GM21737 (cell line): ENCODE measurements at regions not wholly inside any gene's neighbourhood (a gene's known extent, or its start where the extent isn't known, plus 50 kb on each side); places are given as distances from the start of the nearest gene placed in this dataset.

Source experiments
- ATAC-seq: cut with Tn5 transposase; IDR thresholded peaks from one replicate; pipeline ENCODE4 v1.9.1; 2021; ENCODE audit warnings: mild to moderate bottlenecking, moderate library complexity; ENCODE audit not compliant: unreplicated experiment

DNA sequence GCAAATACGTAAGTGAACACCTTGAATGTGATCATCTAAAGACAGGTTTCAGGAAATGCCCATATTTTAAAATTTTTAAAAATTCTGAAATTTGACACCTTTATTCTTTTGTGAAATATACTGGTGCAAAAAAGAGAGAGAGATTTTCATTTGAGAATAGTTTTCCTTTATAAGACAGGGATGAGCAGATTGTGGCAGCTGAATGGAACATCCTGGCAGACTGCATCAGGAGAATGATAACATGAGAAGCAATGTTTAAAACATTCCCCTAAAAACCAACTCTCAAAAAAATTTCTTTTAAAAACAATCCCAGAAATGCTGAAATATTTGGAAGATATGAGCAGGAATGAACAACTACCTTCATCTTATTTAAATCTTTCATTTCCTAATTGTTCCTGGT is 744.8 kb upstream of the ID2 start:
- ATAC-seq: no peak

DNA sequence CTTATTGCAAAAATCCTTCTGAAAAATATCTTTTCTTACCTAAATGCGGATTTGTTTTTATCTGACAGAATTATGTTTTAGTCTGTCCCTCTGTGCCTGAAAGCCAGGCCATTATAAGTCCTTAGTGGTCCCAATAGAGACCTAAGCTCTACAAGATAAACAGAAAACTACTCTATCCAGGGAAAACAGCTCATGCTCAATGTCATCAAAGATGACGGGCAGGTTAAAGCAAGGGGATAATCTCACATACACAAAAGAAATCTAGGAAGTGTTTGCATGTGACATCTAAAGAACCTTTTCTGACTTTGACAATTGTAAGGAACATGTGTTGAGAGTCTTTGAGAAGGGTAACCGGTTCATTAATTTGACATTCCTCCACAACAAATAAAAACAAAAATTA is 741.1 kb upstream of the ID2 start:
- ATAC-seq: no peak

DNA sequence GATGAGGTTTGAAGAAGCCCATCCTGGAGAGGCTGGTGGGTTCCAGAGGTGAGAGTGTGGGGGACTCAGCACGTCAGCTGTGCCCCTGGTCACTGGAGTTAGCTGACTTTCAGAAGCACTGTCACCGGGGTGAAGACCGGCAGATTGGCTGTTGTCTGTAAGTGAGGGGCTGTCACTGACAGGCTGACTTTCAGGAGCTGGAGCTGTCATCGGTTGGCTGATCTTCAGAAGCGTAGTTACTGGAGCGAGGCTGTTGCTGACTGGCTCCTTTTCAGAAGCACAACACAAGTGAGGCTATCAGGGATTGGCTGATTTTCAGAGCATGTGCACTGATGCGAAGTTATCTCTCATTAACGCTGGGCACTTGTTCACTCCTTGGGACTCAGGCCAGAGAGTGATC is 738.4 kb upstream of the ID2 start:
- ATAC-seq: no peak

DNA sequence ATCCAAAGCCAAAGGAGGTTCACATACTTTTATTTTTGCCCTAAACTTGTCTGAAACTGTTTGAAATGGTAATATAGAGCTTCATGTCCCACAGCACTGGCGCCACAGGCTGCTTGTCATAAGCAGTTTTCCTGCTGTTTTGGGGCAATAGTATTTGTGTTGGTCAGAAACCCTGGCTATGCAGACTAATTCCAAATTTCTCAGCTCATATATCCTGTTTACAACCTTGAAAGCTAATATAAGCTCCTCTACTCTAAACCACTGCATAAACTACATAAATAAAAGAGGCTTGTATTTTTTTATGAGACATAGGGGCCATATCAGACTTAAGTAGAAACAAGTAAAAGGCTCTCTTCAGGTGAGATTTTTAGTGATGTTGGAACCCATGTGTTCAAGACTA is 736.8 kb upstream of the ID2 start:
- no peak for ATAC-seq

DNA sequence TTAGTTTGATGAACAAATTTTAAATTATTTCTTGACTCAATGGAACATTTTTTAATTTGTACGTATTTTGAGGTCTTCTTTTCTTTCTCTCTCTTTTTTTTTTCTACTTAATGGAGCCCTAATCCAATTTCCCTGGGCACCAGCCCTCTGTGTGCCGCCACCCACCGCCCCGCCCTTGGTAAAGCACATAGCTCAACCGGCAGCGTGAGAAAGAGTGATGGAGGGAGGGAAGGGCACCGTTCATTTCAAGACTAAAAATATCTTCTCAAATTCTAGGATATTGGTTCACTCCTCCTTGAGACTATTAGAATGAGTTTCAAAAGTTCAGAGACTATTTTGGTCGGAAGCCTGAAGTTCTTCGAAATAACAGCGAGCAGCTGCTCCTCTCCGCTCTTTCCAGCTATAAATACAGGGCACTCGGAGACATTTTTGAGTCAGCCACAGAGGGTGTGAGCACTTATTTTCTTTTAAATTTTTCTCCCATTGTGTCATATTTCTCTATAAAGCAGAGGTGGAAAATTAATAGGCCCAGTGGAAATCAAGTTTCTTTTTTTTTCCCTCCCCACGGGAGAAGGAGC is 731.7 kb upstream of the ID2 start:
- ATAC-seq: no peak

DNA sequence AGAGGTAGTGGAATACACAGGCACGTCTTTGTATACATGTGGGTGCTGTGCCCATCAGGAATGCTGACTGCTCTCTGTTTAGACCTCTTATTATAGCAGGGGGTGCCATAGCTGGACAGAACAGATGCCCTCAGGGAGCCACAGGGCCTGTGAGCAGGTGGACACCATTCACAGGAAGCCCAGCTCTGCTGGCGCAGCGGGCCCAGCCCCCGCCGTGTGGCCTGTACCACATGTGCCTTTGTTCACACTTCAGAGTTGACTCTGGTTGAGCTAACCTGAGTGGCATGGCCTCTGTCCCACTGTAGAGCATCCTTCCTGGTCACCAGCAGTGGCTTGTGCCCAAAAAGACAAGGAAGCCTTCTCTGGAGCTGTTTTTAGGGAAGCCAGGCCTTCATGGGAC is 730.9 kb upstream of the ID2 start:
- ATAC-seq: no peak

DNA sequence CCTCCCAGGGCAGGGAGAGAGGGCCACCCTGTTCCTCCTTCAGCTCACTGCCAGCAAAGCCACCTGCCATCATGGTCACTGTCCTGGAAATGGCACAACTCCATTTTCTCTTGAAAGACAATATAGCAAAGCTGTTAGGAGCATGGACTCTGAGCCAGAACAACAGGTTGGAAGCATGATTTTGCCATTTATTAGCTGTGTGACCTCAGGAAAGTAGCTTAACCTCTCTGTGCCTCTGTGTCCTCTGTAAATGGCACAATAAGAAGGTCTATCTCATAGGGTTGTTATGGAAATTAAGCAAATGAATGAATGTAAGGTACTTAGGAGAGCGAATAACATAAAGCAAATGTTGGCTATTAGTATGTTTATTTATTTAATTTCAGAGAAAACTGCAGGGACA is 730.4 kb upstream of the ID2 start:
- no peak for ATAC-seq

DNA sequence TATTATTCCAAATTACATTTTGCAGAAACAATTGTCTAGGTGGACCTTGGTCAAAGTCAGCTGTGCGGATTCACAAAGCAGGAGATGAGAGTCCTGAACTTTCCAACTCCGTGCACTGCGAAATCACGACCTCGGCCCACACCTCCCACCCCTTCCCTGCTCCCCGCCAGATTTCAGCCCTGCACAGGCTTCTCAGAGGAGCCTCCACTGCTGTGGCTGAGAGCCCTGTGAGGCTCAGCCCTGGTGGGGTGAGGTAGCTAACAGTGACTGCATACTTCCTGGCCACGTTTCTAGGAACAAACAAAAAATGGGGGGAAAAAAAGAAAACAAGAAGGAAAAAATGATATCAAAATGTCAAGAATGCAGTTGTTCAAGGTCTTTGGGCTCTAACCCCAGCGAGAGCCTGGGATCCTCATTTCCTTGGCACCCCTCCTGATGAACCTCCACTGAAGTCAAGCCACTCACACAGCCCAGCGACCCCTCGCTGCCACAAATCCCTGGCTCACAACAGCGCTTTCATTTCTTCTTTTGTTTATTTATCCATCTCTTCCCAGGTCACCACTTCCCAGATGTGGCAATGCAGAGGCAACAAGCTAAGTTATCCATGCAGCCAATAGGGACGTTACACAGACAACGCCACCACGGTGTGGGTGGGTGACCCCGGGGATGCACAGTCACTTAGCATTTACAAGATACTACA is 729.7 kb upstream of the ID2 start:
- no peak for ATAC-seq

DNA sequence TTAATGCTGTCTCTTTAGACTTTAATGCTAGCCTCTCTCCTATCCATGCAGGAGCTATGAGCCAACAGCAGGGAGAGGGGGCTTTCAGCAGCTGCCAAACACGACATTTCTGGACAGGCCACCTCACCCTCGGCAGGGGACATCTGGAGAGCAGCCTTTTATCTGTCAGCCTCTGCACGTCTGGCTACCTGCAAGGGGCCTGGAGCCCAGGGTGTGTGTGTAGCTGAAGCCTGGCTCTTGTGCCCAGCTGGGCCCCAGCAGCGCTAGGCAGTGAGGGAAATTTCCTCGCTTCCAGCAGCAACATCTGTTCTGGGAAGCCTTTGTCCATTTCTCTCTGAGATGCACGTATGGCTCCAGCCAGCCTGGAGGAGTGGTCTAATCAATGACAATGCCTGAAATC is 728.7 kb upstream of the ID2 start:
- ATAC-seq: no peak

DNA sequence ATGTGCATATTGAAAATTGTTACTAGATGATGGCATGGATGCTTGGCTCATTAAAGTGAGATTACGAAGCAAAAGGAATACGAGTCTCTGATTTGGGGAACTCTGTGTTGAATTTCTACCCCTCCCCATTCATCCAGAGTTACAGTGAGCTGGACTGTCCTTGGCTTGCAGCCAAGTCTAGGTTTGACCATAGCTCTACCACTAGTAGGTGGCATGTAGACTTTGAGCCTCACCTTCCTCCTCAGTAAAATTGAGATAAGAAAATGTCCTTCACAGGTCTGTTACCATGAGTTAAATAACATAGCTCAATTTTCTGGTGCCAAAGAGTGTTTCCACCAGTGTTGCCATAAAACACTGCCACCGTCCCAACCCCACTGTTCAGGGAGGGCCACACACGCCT is 727.6 kb upstream of the ID2 start:
- no peak for ATAC-seq

DNA sequence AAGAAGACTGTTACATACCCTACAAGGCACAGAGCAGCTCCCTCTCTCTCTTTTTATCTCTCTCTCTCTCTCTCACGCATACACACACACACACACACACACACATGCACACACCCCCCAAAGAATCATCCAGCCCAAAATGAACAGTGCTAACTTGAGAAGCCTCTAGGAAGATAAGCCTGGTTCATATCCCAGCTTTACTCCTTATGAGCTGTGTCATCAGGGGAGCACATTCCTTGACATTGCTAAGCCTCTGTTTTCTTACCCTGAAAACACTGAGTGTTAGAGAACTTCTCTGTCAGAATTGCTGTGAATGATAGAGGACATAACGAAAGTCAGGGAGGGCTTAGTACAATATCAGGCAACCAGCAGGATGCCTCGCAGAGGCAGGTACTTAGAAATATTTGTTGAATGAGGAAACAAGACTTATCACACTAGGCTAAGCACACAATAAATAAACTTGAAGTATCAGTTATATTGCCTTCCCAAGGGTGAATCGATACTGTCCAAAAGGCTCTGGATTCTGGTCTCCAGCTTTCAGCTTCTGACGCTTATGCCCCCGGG is 725.6 kb upstream of the ID2 start:
- no peak for ATAC-seq

DNA sequence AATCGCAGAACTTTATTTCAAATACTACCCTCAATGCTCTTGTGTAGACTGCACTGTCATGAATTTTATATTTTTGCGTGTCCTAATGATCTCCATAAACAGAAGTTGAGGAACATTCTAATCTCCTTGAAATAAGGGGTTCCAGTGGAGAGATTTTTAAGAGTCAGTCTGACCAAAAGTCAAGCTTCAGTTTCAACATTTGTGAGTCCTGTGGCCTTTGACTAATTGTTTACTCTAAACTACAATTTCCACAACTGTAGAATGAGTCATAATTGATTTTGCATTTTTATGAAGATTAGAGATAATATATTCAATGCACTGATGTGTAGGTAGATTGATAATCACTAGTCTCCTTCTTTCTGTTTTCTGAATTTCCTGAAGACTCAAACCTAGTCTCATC is 720.3 kb upstream of the ID2 start:
- no peak for ATAC-seq

DNA sequence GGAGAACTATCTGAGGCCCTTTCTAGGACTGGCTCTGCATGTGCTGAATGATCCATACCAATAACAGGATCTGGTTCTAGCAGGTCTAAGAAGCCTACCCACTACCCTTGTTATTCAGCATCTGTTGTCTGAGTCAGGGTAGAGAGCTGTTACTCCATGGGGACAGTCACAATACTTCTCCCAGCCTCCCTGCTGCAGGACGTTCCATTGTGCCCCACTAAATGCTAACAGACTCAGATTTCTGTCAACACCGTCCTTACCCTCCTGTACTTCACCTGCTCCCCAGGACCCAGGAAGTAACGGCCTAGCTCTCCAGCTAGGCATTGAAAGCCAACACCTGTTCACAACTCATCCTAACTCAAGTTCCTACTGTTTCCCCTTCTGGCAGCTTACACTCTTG is 719.7 kb upstream of the ID2 start:
- ATAC-seq: no peak

DNA sequence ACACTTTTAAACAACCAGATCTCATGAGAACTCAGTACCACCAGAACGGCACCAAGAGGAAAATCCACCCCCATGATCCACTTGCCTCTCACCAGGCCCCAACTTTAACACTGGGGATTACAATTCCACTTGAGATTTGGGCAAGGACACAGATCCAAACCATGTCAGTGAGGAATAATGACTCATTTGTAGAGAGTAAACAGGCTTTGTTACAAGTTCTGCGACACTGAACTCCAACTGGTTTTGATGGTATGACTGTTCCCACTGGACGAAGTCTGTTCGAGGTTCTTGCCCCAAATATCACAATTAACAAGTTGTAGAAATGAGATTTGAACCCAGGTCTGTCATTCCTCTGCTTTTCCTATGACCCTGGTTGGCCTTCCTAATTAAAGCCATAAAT is 718.1 kb upstream of the ID2 start:
- ATAC-seq: no peak

DNA sequence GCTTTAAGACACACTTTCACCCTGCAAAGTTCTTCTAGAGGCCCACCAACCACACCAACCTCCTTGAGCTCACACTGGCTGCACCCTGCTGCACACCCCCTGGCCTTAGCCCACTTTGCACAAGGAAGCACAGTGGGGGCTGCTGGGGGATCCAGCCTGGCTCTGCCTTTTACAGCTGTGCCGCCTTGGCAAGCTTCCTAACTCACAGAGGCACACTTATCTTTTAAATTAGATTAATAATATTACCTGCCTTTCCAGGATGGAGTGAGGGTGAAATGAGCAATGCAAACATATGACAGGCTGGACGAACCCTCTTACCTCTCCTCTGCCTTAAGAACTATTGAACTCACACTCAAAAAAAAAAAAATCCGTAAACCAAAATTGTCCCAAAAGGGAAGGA is 715.8 kb upstream of the ID2 start:
- no peak for ATAC-seq

DNA sequence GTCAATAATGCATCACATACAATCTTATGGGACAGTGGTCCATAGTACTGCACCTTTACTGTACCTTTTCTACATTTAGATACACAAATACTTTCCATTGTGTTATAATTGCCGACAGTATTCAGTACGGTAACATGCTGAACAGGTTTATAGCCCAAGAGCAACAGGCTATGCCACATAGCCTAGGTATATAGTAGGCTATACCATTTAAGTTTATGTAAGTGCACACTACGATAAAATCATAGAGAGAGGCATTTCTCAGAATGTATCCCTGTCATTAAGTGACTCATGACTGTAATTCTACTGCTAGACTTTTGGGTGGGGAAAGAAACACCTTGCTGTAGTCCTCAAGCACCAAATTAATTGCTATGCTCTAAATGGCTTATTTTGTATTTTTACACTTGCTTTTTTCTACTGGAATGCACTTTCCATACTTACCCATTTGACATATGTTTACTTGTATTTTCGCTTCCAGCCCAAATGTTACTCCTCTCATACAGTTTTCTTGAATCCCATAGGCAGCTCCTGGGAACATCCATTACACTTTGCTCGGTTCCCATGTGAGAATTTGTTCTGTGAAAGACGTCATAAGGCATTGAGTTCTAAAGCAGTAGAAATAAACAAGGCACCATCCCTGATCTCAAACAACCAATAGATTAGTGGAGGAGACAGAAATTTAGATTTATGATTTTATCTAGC is 714.0 kb upstream of the ID2 start:
- no peak for ATAC-seq

DNA sequence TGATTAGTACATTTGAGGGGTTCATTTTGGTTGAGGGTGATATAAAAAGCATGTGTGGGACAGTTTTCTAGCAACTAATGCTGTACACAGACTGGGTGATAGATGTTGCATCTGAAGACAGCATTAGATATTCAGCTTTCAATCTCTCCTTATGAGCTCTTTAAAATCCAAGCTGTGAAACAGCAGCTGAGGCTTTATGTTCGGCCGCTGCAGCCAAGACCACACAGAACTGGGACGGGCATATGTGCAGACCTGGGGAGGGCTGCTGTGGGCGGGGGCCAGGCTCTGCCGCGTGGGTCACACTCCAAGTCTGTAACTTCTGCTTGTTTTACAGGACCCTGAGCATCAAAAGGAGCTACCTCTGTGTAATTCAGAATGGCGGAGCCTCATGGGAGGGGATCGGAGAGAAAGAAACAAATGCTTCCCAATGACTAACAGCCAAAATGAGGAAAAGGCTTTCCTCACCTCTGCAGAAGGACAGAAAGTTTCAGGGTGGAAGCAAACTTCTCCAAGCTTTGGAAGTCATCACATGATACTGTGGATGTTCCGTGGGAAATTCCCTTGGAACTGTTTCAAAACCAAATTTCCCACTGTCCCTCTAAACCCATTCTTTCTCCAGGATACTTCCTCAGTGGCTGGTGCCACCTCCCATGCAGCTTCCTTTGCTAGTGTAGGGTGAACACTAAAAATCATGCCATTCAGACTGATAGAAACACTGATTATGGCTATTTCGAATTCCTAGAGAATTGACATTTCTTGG is 711.9 kb upstream of the ID2 start:
- no peak for ATAC-seq

DNA sequence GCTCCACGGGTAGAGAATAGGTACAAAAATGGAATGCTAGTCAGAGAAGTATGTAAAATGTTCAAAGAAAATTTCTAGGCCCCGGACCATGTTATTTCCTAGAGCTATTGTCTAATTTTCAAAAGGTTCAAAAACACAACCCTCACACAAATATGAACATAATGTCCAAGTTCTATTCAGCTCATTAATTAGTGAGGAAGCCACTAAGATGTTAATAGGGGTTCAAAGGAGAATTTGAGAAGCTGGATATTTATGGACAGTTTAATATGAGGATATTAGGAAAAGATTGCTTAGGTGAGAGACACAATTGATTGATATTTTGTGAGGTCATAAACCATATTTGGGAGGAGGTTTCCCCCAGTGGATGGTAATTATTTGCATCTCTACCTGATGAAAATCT is 710.6 kb upstream of the ID2 start:
- no peak for ATAC-seq

DNA sequence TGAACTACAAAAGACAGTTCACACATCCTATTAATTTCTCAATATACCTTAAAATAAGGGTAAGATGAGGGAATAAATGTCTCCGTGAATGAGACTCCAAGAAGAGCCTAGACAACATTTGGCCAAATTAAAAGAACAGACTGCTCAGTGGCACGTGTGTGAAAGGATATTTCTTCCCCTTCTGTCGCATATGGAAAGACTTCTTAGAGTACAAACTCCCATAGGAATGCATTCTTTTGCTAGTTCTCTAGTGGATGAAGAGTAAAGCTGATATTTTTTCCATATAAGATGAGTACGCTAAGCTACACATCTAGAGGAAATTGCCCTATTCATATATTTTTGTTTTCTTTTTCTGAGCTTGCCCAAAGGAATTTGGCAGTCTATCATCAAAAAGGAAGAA is 710.0 kb upstream of the ID2 start:
- ATAC-seq: no peak

DNA sequence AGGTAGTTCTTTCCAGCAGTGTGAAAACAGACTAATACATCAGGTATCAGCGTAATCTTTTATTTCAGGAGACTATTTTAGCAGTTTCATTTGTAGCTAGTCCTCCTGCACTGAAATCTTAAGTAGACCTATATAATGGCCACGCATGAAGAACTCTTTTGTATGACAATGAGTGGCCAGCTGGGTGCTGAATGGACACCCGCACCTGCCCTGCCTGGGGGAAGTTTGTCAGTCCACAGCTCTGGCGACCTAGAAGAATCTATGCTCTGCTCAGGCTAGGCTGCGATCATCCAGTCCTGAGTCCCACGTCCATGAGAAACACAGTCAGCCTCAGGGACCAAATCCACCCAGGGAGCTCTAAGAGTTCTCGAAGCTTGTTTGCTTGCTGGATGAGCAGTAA is 709.2 kb upstream of the ID2 start:
- ATAC-seq: no peak

DNA sequence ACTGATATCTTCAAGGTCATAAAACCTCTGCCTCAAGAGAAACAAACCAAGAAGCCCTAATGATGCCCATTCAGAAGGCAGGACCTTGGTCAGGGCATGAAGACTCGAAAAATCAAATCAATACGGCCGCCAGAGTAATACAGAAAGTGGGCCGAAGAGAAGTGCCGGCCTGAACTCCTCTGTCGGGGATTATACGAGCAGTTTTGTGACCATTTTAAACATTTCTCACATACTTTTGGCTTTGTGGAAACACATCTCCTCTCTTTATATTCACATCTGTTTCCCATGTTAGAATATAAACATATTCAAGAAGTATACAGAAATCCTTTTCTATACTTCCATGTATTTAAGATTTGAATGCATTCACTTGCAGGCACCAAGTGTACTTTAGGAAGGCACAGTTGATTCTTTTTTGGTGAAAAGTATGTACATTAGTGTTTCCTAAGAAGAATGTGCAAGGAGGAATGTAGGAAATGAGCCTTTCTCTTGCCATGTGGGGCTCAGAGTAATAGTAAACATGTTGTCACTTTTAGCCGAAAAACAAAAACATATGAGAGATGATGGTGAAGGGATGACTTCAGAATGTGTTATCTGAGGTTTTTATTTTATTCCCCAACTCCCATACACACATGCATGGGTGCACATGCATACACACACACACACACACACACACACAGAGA is 707.9 kb upstream of the ID2 start:
- no peak for ATAC-seq
